NCI-H2171 (cell line): ENCODE measurements at regions not wholly inside any gene's neighbourhood (a gene's known extent, or its start where the extent isn't known, plus 50 kb on each side); places are given as distances from the start of the nearest gene placed in this dataset.

Experiments
- DNase-seq: peaks from one replicate; lab custom pipeline; 2025; lab: John Stamatoyannopoulos, UW

DNA sequence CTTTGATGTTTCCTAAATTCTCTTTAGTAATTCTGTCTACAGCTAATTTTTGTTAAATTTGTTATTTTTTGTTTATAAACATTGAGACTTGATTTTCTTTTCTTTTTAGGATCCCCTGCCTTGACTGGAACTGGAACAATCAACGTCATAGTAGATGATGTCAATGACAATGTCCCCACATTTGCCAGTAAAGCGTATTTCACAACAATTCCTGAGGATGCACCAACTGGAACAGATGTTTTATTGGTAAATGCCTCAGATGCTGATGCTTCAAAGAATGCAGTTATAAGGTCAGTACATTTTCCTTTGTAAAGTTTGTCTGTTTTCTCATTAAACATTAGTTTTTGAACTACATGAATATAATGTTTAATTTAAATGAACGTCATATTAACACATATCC, 119.4 kb downstream of the FAT4 start:
- DNase-seq = no peak

GRCh38 chr4:125440814-125441213, 126.1 kb downstream of the FAT4 start:
- DNase-seq = no peak

- no peak for DNase-seq
These were observed 129.4 kb downstream of the FAT4 start for GRCh38 chr4:125444166-125444565.

DNA sequence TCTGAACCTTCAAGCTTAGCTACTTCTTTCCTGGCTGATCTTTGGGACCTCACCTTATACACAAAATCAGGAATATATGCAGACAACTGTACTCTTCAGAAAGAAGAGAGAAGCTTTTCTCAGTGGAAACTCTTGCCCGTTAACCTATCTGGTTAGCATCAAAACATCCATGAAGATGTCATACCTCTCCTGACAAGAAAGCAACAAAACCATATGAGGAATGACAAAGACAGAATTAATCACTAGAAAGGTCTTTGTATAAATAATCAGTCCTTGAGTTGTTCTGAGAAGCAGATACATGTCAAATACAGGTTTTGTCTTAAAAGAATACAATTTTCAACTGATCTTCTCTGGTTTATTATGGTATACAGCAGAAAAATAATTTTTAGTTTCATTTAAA, 130.8 kb downstream of the FAT4 start:
- DNase-seq = no peak

GRCh38 chr4:125447551-125448290, 133.0 kb downstream of the FAT4 start:
- DNase-seq = no peak

DNA sequence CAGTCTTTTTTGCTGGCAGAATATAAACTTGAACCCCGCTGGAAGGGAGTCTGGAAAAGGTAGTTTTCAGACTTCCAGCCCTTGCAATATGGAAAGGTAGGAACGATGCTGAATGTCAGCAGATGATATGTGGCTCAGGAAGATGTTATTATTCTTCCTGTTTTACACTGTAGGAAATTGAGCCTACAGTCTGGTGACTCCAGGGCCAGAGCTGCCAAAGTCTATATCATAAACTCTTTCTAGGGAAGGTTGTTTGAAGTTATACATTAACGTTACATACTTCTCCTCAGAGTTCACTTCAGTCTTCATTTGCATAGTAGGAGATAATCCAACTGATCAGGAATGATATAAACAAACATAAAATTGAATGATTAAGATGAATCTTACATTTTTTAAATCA, 141.3 kb downstream of the FAT4 start:
- DNase-seq = no peak

DNA sequence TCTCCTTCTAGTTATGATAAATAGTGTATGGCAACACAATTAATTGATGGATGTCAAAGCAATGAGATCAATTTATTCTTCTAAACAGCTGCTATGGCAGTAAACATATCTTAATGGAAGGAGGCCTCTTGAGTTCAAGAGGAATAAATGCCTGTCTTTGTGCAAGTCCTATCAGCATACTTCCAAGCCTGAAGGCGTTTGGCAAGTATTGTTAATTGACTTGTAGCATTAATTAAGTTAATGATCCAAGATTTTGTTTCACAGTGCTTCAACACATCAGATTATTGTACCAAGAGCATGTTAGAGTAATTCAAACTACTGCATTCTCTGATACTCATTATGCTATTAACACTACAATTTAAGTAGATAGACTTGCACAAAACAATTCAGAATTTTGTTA, 144.8 kb downstream of the FAT4 start:
- DNase-seq = no peak

DNA sequence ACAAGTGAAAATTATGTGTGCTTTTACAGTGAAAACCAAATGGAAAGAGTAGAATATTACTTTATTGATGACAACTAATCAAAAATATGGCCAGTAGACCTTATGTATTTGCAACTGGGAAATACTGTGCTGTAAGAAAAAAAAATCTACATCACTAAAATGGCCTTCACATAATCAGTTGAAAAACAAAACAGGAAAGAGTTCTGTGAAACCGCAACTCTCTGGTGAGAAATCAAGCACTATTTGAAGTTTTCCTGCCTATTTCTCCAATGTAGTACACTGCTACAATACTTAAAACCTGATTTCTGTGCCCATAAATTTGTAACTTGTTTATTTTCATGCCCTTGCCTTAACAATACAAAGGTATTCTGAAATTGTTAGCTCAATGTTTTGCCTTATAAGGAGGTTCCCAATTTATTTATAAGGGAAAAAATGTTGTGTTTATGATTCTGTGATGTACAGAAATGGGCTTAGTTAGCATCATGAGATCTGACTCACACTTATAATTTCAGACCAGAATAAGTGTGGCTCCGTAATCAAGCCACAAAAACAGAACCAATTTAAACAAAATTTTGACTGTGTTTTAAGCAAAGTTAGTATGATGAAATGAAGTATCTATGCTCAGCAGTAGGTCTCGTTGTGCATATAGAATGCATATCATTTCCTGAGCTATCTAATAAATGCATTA, 147.1 kb downstream of the FAT4 start:
- no peak for DNase-seq

- no peak for DNase-seq
These were observed 149.4 kb downstream of the FAT4 start for GRCh38 chr4:125464146-125464545.

- DNase-seq = no peak
These were observed 166.7 kb downstream of the FAT4 start for GRCh38 chr4:125481334-125482045.

DNA sequence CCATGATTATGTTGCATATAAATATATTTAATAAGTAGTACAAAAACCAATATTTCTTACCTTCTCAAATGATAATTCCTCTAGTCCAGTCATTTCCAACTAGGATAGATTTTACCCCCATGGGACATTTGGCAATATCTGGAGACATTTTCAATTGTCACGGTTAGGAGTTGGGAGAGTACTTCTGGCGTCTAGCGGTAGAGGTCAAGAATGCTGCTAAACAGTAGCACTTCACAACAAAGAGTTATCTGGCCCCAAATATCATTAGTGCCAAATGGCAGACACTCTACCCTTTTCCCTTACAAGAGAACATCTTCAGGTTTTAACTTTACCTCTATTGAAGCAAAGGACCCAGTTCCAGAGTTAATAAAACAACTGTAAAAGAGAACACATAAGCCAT, 168.1 kb downstream of the FAT4 start:
- DNase-seq = no peak

- no peak for DNase-seq
These were observed 168.5 kb downstream of the FAT4 start for GRCh38 chr4:125483278-125483677.

DNA sequence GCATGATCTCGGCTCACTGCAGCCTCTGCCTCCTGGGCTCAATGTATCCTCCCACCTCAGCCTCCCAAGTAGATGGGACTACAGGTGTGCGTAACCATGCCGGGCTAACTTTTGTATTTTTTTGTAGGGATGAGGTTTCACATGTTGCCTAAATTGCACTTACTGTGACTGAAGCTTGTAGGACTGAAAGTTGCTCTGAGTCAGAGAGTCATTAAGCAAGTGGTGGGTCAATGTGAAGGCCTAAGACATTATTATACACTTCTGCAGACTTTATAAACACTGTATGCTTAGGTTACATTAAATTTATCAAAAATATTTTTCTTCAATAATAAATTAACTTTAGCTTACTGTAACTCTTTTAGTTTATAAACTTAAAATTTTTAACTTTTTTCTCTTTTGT, 170.2 kb downstream of the FAT4 start:
- DNase-seq = no peak

DNA sequence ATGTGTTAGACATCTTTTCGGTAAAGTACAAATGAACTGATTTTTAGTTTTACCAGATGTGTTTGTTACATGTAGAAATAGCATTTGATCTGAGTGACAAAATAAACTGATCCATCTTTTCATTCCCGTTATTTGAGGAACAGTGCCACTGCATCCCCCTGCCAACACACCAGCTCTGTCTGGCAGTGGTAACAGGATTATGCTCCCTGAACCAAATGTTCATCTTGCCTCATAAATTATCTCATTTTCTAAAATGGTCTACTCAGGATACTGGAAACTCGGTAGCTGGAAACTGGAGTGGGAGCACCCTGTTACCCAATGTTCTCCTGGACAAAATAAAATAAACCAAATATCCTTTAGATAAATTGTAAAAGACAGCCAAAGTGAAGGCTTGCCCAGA, 171.6 kb downstream of the FAT4 start:
- DNase-seq = no peak

DNA sequence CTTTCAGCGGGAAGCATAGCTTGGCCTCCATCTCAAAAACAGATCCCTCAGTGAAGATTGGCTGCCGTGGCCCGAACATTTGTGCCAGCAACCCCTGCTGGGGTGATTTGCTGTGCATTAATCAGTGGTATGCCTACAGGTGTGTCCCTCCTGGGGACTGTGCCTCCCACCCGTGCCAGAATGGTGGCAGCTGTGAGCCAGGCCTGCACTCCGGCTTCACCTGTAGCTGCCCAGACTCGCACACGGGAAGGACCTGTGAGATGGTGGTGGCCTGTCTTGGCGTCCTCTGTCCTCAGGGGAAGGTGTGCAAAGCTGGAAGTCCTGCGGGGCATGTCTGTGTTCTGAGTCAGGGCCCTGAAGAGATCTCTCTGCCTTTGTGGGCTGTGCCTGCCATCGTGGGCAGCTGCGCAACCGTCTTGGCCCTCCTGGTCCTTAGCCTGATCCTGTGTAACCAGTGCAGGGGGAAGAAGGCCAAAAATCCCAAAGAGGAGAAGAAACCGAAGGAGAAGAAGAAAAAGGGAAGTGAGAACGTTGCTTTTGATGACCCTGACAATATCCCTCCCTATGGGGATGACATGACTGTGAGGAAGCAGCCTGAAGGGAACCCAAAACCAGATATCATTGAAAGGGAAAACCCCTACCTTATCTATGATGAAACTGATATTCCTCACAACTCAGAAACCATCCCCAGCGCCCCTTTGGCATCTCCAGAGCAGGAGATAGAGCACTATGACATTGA, 175.4 kb downstream of the FAT4 start:
- DNase-seq = no peak

GRCh38 chr4:125492957-125493356, 178.2 kb downstream of the FAT4 start:
- no peak for DNase-seq

GRCh38 chr4:125497861-125498260, 183.1 kb downstream of the FAT4 start:
- DNase-seq = no peak

DNA sequence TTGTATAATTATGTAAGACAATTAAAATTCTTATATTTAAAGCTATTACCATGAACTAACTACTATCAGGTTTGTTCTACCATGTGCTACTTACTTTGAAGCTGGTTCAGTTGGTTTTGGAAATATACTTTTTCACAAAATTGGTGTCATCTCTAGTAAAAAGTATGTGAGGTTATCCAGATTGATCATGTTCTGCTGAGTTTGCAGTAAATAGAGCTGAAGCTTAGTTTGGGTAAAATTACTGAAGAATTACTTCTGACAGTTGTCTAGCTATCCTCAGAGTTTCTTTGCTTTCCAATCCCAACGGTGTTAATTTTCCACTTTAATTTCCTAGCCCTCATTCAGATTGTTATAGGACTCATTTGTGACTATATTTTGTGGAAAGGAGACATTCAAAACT, 184.2 kb downstream of the FAT4 start:
- no peak for DNase-seq

DNA sequence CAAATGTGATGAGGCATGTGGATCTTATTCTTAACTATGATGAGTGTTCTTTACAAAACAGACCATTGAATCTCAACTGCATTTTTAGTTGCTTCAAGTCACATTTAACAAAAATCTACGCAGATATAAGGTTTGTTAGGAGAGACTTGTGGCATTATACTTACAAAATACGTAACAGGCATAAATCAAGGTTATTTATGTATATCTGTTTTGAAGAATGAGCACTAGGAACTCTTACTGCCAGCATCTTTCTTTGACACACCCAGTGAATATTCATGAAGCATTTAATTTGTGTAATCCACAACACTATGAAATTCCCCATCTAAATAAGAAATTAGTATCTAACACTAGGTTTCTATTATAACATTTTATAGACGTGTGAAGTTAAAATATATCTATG, 186.3 kb downstream of the FAT4 start:
- DNase-seq = no peak

- DNase-seq = no peak
These were observed 186.8 kb downstream of the FAT4 start for GRCh38 chr4:125501568-125501967.

DNA sequence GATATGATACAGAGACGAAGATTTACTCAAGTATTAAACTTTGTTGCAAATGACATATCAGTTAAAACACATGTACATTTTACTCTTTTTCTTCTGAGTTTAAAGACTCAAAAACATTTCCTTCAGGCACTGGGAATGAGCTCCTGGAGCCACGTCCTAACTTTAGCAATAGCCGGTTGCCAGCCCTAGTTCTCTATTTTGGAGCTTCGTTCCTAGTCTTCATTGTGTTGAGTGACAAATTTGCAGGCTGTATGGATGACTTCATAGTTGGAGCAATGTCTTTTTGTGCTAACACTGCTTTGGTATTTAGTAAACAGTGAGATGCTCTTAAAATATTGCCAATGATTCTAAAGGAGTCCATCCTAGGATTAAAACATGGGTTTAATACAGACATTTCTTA, 190.9 kb downstream of the FAT4 start:
- DNase-seq = no peak

GRCh38 chr4:125507141-125507540, 192.4 kb downstream of the FAT4 start:
- no peak for DNase-seq

DNA sequence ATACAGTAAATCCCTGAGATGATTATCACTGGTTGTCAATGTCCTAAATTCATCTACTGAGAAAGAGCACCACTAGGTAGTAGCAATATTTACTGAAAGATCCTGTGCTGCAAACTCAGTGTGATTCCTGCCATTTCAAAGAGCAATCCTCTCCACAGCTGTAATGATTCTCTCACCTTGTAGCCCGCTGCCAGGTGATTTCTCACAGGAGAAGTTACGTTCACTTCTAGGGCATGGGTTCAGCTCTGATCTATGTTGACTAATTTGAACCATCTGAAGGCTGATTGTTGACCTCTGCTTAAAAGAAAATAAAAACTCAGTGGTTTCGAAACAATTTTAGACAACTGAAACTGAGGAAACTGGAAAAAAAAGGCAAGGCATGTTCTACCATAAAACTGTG, 197.0 kb downstream of the FAT4 start:
- no peak for DNase-seq
